ENCODE measurements at regions not wholly inside any gene's neighbourhood (a gene's known extent, or its start where the extent isn't known, plus 50 kb on each side); places are given as distances from the start of the nearest gene placed in this dataset.
"Not testable (repeated sequence)": the region's sequence is repeated elsewhere in the genome, so short reads cannot be mapped to it uniquely, and the experiment has no call there.

GRCh38 chr2:226118471-226119429 is 680.9 kb downstream of the IRS1 start:
- DNase-seq: no peak

- no peak for DNase-seq
These were observed 682.0 kb downstream of the IRS1 start for GRCh38 chr2:226117510-226118065.

GRCh38 chr2:226116346-226116745 is 683.3 kb downstream of the IRS1 start:
- DNase-seq: no peak

- DNase-seq: no peak
These were observed 683.8 kb downstream of the IRS1 start for GRCh38 chr2:226115832-226116200.

DNA sequence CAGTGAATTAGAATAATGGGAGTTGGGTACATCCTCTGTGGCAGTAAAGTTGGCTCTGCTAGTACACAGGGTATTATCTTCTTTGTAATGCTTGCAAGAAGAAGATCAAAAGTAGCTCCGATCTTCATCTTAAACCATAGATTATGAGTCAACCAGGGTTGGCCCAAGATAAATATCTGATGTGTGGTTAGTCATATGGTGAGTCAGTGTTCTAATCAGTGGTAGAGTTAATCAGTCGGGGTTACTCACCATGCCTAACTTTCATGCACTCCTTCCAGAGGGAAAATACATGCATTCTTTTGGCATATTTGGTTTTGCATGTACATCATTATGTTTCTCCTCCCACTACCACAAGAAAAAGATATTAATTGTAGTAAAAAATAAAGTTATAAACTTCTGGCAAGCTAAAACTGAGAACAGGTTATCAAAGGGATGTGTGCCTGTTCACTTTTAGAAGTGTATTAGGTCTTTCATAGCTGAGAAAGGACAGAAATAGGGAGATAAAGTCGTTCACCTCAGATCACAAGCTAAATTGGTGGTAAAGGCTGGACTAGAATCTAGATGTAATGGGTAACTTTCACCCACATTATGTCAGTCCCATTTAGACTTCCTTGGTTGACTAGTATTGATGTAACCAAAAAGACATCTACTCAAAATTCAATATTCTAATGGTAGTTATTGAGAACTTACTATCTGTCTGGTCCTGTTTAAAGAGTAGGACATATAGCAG is 684.4 kb downstream of the IRS1 start:
- no peak for DNase-seq

GRCh38 chr2:226114436-226114835 is 685.2 kb downstream of the IRS1 start:
- no peak for DNase-seq

DNA sequence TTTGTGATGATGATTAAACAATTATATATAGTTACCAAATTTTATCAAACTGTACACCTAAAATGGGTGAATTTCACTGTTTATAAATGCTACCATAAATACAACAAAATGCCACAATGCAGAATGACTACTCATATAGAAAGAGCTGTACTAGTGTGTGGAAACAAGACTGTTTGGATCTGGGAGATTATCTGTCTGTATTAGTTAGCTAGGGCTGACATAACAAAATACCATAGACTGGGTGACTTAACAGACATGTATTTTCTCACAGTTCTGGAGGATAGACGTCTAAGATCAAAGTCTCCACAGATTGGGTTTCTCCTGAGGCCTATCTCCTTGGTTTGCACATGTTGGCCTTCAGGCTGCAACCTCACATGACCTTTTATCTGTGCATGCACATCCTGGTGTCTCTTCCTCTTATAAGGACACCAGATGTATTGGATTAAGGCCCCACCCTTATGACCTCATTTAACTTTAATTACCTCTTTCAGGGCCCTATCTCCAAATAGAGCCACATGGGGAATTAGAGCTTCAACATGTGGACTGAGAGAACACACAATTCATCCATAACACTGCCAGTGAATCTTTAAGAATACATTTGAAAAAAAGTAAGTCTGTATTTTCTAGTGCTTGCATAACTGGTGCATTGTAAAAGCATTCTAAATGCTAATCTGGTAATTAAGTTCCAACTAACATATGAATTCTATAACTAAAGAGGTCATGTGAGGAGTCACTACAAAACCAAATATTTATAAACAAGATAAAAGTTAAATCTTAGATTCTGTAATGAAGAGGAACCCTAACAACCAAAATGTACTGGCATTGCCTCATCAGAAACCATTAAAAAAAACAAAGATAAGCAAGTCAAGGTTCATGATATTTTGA is 699.6 kb downstream of the NYAP2 start:
- DNase-seq: no peak

DNA sequence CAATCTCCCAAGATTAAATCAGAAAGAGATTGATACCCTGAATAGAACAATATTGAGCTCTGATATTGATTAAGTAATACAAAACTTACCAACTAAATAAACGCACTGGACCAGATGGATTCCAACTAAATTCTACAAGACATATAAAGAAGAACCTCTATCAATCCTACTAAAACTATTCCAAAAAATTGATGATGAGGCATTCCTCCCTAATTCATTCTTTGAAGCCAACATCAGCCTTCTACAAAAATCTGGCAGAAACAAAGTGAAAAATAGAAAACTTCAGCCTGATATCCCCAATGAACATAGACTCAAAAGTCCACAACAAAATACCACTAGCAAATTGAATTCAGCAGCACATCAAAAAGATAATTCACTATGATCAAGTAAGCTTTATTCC is 695.5 kb downstream of the NYAP2 start:
- DNase-seq: no peak

DNA sequence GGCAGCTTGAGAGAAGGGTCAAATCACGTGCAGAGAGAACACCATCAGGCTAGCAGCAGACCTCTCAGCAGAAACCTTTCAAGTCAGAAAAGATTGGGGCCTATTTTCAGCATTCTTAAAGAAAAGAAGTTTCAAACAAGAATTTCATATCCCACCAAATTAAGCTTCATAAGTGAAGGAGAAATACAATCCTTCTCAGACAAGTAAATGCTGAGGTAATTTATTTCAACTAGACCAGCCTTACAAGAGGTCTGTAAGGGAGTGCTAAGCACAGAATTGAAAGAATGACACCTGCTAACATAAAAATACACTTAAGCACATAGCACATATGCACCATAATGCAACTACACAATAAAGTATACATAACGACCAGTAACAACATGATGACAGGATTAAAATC is 693.9 kb downstream of the NYAP2 start:
- DNase-seq: no peak

- no peak for DNase-seq
These were observed 688.8 kb downstream of the NYAP2 start for GRCh38 chr2:226088366-226088674.

GRCh38 chr2:226087505-226088365 is 688.2 kb downstream of the NYAP2 start:
- DNase-seq: no peak

GRCh38 chr2:226087051-226087450 is 687.5 kb downstream of the NYAP2 start:
- DNase-seq: no peak

- no peak for DNase-seq
These were observed 686.7 kb downstream of the NYAP2 start for GRCh38 chr2:226086190-226086589.

- DNase-seq: not testable (repeated sequence)
These were observed 685.9 kb downstream of the NYAP2 start for GRCh38 chr2:226085425-226085824.

GRCh38 chr2:226080334-226080733 is 680.8 kb downstream of the NYAP2 start:
- DNase-seq: no peak

- DNase-seq: no peak
These were observed 680.2 kb downstream of the NYAP2 start for GRCh38 chr2:226079671-226080181.

DNA sequence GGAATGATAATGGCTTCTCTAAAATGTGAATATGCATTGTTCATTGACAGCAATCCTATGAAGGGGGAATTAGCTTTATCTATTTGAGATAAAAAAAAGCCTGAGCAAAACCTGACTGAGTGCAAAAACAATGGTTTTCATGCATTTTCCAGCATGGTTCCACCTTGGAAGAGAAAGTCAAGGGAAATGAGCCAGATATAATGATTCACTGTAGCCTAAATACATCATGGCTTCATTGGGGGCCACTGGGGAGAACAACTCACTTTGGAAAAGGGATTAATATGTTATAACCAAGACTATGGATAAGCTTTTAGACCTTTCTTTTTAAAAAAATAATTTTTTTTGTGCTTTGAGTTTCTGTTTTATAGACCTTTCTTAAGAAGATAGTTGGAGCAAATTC is 679.7 kb downstream of the NYAP2 start:
- DNase-seq: no peak

- DNase-seq: no peak
These were observed 679.2 kb downstream of the NYAP2 start for GRCh38 chr2:226078666-226079065.

- no peak for DNase-seq
These were observed 678.3 kb downstream of the NYAP2 start for GRCh38 chr2:226077841-226078240.

GRCh38 chr2:226077031-226077430 is 677.5 kb downstream of the NYAP2 start:
- no peak for DNase-seq

- DNase-seq: no peak
These were observed 677.0 kb downstream of the NYAP2 start for GRCh38 chr2:226076529-226076928.

Data from C1 segment of cervical spinal cord (tissue), 14 donors.